ENCODE measurements at regions not wholly inside any gene's neighbourhood (a gene's known extent, or its start where the extent isn't known, plus 50 kb on each side); places are given as distances from the start of the nearest gene placed in this dataset.

GRCh38 chr9:113649054-113649453, 185.5 kb downstream of the RGS3 start:
- H3K9me3 ChIP-seq (ENCODE audit: insufficient read depth, low read depth, low read length), result no peaks in the 10 kb centered on the region
- H3K4me2 ChIP-seq (ENCODE audit: low read depth, low read length, poor library complexity, severe bottlenecking), result no peak overlapping the region
- no peaks in the 10 kb centered on the region for H3K4me1 ChIP-seq (ENCODE audit: insufficient read depth, low read length, poor library complexity, severe bottlenecking)
- H3K4me3 ChIP-seq (ENCODE audit: low read length, poor library complexity, severe bottlenecking), result no peak overlapping the region
- no peak for TF ChIP-seq EZH2phosphoT487 (IDR thresholded peaks at IDR 0.05; ENCODE audit: borderline replicate concordance)
- no peak for TF ChIP-seq CTCF (conservative IDR thresholded peaks at IDR 0.05; ENCODE audit: low read length)
- no peaks in the 10 kb centered on the region for H4K20me1 ChIP-seq (ENCODE audit: insufficient read depth, low read length, poor library complexity, severe bottlenecking)
- no peaks in the 10 kb centered on the region for H3F3A ChIP-seq (ENCODE audit: low read depth)
- no peak overlapping the region for H2AFZ ChIP-seq (ENCODE audit: low read length)
- H3K9ac ChIP-seq (ENCODE audit: low read depth, low read length, poor library complexity, severe bottlenecking), result no peak overlapping the region
- no peaks in the 10 kb centered on the region for H3K9me2 ChIP-seq (replicated peaks; ENCODE audit: low read depth, low read length)
- H3K27me3 ChIP-seq (ENCODE audit: insufficient read depth, low read length, poor library complexity, severe bottlenecking), result no peaks in the 10 kb centered on the region
- no peaks in the 10 kb centered on the region for H3K79me2 ChIP-seq (ENCODE audit: insufficient read depth, low read length)
- no peaks in the 10 kb centered on the region for H3K36me3 ChIP-seq (ENCODE audit: insufficient read depth, low read length)

GRCh38 chr9:113649855-113650206, 186.3 kb downstream of the RGS3 start:
- no peak for TF ChIP-seq EZH2phosphoT487 (IDR thresholded peaks at IDR 0.05; ENCODE audit: borderline replicate concordance)
- no peak for TF ChIP-seq CTCF (conservative IDR thresholded peaks at IDR 0.05; ENCODE audit: low read length)
- Histone ChIP-seq H4K20me1 (ENCODE audit: insufficient read depth, low read length, poor library complexity, severe bottlenecking) (no peaks in the 10 kb centered on the region), H3K9me3 (ENCODE audit: insufficient read depth, low read depth, low read length) (no peaks in the 10 kb centered on the region), H3F3A (ENCODE audit: low read depth) (no peaks in the 10 kb centered on the region), H3K9me2 (replicated peaks; ENCODE audit: low read depth, low read length) (no peaks in the 10 kb centered on the region), H3K36me3 (ENCODE audit: insufficient read depth, low read length) (no peaks in the 10 kb centered on the region), H3K9ac (ENCODE audit: low read depth, low read length, poor library complexity, severe bottlenecking) (no peak overlapping the region), H3K4me3 (ENCODE audit: low read length, poor library complexity, severe bottlenecking) (no peak overlapping the region), H2AFZ (ENCODE audit: low read length) (no peak overlapping the region), H3K79me2 (ENCODE audit: insufficient read depth, low read length) (no peaks in the 10 kb centered on the region), H3K27me3 (ENCODE audit: insufficient read depth, low read length, poor library complexity, severe bottlenecking) (no peaks in the 10 kb centered on the region), H3K4me1 (ENCODE audit: insufficient read depth, low read length, poor library complexity, severe bottlenecking) (no peaks in the 10 kb centered on the region), H3K4me2 (ENCODE audit: low read depth, low read length, poor library complexity, severe bottlenecking) (no peak overlapping the region)

GRCh38 chr9:113650207-113651131, 186.9 kb downstream of the RGS3 start:
- no peaks in the 10 kb centered on the region for H3K9me2 ChIP-seq (replicated peaks; ENCODE audit: low read depth, low read length)
- no peaks in the 10 kb centered on the region for H3K9me3 ChIP-seq (ENCODE audit: insufficient read depth, low read depth, low read length)
- H2AFZ ChIP-seq (ENCODE audit: low read length), result no peak overlapping the region
- no peak overlapping the region for H3K4me3 ChIP-seq (ENCODE audit: low read length, poor library complexity, severe bottlenecking)
- H3F3A ChIP-seq (ENCODE audit: low read depth), result no peaks in the 10 kb centered on the region
- H3K9ac ChIP-seq (ENCODE audit: low read depth, low read length, poor library complexity, severe bottlenecking), result no peak overlapping the region
- TF ChIP-seq EZH2phosphoT487 (IDR thresholded peaks at IDR 0.05; ENCODE audit: borderline replicate concordance), result no peak
- TF ChIP-seq CTCF (conservative IDR thresholded peaks at IDR 0.05; ENCODE audit: low read length), result no peak
- no peaks in the 10 kb centered on the region for H3K36me3 ChIP-seq (ENCODE audit: insufficient read depth, low read length)
- no peaks in the 10 kb centered on the region for H3K79me2 ChIP-seq (ENCODE audit: insufficient read depth, low read length)
- no peaks in the 10 kb centered on the region for H3K27me3 ChIP-seq (ENCODE audit: insufficient read depth, low read length, poor library complexity, severe bottlenecking)
- no peaks in the 10 kb centered on the region for H3K4me1 ChIP-seq (ENCODE audit: insufficient read depth, low read length, poor library complexity, severe bottlenecking)
- H3K4me2 ChIP-seq (ENCODE audit: low read depth, low read length, poor library complexity, severe bottlenecking), result no peak overlapping the region
- no peaks in the 10 kb centered on the region for H4K20me1 ChIP-seq (ENCODE audit: insufficient read depth, low read length, poor library complexity, severe bottlenecking)
